ENCODE measurements at regions not wholly inside any gene's neighbourhood (a gene's known extent, or its start where the extent isn't known, plus 50 kb on each side); places are given as distances from the start of the nearest gene placed in this dataset.

- no peak for TF ChIP-seq CTCF (IDR thresholded peaks at IDR 0.05)
- TF ChIP-seq POLR2A (IDR thresholded peaks at IDR 0.05), result no peak
These were observed 516.6 kb downstream of the BUD13 start for GRCh38 chr11:116256215-116256614.
